Inflammatory macrophage treated with lipopolysaccharide for 1 hour (primary cell): ENCODE measurements at regions not wholly inside any gene's neighbourhood (a gene's known extent, or its start where the extent isn't known, plus 50 kb on each side); places are given as distances from the start of the nearest gene placed in this dataset.

Experiments used
- DNase-seq, 2 donors: peaks; one replicate each; pipeline ENCODE4 v3.0.0-alpha.2; 2020 to 2022

DNA sequence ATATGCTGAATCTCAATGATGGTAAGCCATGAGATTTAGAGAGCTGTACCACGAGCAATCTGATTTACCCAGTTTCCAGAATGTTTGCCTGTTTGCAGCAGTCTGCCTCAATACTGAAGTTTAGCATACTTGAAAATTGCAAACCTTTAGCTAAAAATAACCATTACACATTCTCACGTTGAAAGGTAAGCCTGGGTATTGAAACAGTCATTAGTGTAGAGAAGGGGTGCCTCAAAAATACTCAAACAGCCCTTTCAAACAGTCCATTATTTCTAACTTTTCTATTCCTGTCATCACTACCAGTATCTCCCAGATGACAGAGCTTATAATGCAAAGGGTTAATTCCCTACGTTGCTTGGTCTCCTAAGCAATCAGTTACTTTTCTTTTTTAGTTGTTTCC lies 111.8 kb upstream of the MBNL1 start:
- DNase-seq: no peak

DNA sequence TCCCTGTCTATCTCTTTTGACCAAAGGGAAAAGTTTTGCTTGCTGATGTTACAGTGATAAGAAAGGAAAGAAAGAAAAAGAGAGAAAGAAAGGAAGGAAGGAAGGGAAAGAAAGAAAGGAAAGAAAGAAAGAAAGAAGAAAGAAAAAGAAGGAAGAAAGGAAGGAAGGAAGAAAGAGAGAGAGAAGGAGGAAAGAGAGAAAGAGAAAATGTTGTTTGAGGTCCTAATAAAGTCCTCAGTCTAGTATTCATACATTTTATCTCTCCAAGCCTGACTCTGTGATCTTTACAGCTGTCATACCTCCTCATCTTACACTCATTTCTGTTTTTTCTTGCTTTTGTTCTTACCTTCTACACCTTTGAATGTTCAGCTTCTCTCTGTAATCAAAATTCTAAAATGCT lies 111.4 kb upstream of the MBNL1 start:
- DNase-seq: no peak

DNA sequence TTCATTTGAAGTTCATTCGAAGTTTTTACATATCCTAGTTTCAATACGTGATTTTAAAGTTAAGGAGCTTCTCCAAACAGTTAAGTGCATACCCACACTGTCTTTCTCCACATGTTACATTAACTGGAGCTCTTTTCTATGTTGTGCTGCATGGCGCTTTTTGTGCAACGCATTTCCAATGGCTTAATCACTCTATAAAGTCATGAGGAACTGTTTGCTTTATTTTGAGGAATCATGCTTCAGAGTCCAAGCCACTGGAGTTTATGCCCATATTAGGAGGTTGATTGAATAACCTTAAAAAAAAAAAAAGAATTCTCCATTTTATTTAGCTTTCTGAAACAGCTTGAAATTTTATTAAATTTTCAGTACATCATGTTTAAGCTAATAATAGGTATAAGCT lies 109.4 kb upstream of the MBNL1 start:
- peak; percentile 14 to 15 for DNase-seq

DNA sequence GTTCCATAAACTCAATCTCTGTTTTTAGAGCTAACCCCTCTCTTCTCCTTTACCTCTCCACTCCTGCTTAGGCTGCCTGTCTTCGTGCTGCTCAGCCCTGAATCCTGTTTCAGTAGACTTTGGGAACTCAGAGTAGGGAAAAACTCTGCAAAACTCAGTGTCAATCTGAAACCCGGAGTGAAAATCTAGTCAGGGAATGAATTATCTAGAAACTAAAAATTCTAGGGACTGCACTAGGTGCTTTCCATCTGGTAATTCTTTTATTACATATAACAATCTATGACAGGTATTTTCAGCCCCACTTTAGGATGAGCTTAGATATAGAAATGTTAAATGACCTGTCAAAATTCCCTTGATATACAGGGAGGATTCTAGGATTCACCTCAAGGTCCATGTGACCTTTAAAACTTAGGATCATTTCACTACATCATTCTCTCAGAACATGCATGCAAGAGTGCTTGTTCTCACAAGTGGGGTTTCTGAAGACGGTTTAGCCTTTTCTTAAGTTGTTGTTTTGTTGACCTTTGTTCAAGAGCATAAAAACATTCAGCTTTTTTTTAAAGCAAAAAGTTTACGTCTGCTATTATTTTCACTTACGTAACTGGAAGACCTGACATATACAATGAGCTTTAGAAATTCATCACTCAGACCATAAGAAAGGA lies 108.2 kb upstream of the MBNL1 start:
- DNase-seq: no peak

DNA sequence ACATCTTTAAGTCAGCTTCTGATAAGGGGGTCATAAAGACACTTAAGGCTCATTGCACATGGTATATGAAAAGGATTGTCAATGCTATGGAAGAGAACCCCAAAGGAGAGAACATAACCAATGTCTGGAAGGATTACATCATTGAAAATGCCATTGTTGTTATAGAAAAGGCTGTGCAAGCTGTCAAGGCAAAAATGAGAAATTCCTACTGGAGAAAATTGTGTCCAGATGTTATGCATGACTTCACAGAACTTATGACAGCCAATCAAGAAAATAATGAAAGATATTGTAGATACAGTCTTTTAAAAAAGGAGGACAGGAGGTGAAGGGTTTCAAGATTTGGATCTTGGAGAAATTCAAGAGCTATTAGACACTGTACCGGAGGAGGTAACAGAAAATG lies 96.3 kb upstream of the MBNL1 start:
- DNase-seq: no peak

DNA sequence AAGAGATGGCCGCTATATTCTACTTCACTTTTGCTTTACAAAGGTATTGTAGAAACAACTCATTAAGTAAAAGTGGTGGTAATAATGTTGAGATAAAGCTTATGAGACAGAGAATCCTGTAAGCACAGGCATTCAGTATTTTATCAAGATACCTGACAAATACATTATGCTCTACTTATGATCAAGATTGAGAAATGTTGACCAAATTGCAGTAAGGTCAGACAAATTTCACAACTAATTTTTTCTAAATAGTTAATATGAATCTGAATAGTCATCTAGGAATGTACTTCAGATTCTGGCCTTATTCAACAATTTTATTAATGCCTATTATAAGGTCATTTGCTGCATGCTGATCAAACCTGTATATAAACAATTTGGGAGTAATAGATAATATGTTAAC lies 95.1 kb upstream of the MBNL1 start:
- DNase-seq: no peak

DNA sequence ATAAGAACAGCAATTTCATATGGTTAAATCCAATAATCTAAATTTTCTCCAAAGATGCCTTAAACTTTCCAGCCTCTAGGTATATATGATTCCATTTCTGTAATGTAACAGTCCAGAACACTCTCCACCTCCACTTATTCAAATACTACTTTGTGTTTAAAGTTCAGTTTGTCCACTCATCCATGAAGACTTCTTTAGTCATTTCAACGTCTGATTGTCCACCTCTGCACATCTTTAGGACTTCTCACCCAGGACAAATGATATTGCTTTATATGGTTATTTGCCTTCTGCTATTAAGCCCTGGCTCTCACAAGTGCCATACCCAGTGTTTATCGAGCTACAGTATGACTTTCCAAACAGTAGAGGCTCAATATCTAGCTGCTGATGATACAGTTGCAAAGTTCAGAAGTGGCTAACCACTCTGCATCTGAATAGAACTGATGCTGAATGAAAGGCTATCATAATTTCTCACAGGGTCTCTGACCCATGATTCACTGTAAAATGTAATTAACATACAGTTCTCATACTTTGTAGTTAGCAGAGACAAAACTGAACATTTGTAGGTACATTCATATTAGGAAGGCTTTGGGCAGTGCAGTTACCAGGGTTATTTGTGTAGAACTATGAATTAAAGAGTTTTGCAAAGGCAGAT lies 93.7 kb upstream of the MBNL1 start:
- DNase-seq: no peak

DNA sequence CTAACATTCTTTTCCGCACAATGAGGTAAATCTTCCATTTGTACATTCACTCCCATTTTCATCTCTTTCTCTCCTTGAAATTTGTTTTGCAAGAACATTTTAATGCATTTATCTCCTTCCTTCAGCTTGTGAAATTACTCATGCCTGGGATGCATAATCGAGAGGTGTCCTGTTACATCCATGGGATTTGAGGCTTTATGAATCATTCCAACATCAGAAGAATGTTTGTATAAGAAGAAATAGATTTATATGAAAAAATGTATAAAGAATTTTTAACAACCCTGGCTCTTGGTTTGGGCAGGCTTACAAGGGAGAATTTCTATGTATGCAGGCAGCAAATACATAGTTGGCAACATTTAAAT lies 93.2 kb upstream of the MBNL1 start:
- no peak for DNase-seq

DNA sequence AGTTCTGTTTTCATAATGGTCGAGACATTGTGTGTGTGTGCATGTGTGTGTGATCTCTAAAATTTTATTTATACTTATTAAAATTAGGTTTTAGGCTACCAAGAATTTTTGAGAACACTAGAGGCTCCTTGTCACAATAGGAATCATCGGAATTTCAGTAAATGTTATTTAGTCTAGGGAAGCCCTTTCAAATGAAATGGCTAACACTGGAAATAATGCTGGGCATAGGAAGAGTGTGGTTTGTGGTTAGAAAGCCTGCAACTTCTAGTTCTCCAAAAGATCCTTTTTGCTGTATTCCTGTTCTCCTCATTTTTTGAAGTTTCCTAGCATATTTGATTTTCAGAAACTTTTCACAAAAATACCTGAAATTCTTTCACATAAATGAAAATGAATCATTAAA lies 92.5 kb upstream of the MBNL1 start:
- no peak for DNase-seq

DNA sequence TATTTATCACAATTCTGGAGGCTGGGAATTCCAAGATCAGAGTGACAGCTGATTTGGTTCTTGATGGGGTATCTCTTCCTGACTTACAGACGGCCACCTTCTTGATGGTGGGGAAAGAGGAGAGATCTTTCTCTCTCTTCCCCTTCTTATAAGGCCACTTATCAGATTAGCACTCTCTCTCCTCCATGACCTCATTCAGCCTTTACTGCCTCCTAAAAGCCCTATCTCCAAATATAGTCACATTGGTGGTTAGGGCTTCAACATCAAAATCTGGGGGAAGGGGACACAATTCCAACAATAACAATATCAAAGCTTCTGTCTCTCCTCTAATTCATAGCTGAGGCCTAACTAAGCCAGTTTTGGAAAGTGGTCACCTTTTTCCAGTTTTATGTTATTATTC lies 91.7 kb upstream of the MBNL1 start:
- DNase-seq: no peak

DNA sequence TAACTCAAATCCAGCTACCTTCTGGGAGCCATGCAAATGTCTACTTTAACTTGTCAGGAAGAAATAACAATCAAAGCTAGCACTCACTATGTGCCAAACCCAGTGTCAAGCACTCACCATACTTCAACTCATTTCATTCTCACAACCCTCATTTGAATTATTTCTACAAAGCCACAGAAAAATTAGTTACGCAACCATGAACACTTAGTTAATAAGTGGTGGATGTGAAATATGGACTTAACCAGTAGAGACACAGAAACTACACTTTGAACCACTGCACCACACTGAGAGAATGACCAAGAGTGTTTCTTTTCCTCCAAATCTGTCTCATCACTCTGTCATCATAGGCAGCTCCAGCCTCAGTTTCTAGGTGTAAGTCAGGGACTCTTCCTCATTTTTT lies 91.0 kb upstream of the MBNL1 start:
- DNase-seq: peak in 1 of 2 donors; percentile 52

DNA sequence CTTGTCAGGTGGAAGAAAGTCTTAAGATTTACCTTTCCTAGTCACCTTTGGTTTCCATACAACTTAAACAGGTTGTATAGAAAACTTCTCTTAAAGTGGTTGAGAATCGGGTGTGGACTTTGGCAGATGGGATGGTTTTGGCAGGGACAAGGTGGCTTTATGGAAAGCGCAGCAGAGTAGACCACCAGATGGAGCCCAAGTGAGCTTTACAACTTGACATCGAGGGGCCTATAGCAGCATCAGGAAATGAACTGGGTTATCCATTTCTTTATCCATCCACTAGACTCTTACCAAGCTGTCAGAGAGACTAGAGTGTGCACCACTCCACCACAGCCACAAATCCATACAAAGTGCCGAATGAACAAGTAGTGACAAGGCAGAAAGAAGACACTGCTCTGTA lies 85.3 kb upstream of the MBNL1 start:
- peak; percentile 32 to 53 for DNase-seq

DNA sequence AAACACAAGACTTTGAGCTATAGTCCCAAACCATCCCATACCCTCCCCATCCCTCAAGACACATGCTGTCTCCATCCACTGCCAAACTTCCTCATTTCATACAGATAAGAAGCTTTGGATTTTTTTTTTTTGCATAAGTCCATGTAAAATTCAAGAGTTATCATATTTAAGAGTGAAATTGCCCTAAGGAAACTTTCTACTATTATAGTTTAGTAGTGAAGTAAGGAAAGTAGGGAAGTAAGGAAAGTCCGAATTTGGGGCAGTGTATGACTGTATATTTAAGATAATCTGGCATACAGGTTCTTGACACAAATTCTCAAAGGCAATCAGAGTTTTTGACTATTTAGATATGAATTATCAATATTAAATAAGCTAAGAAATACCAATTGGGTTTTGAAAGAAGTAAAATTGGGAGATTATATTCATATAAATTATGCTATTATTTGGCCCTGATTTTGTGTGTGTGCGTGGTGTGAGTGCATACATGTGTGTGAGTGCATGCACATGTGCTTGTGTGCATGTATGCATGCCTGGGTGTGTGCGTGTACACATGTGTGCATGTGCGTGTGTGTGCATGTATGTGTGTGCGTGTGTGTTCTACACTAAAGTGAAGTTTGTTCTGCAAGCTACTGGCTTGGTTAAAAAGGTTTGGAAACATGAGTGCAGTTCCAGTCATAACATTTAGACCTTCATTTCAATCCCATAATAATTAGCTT lies 83.6 kb upstream of the MBNL1 start:
- DNase-seq: peak; percentile 62 to 73

DNA sequence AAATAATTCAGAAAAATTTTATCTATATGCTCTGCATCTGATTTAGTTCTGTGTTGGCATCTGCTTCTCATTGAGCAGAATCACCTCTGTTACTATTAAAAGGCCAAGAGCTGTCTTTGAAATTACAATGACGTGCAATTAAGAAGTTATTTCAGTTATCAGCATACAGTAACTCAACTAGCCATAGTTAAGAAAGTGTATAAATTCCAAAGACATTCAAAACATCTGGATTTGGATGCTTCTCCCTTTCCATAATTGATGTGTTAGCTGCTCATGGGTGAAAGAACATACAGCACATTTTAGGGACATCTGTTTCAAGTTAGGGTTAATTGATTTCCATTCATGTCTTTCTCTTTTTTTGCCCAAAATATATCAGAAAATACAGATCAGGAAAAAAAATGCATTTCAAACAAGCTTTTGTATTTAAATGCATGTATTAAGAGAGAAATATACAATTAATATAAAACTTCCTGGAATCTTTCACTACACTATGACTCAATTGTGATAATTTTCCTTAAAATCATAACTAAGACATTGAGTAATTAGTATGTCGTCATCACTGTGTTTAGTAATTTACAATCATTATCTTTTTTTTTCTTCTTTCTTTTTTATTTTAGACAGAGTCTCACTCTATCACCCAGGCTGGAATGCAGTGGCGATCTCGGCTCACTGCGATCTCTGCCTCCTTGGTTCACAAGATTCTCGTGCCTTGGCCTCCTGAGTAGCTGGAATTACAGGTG lies 82.7 kb upstream of the MBNL1 start:
- DNase-seq: peak; percentile 24 to 57

DNA sequence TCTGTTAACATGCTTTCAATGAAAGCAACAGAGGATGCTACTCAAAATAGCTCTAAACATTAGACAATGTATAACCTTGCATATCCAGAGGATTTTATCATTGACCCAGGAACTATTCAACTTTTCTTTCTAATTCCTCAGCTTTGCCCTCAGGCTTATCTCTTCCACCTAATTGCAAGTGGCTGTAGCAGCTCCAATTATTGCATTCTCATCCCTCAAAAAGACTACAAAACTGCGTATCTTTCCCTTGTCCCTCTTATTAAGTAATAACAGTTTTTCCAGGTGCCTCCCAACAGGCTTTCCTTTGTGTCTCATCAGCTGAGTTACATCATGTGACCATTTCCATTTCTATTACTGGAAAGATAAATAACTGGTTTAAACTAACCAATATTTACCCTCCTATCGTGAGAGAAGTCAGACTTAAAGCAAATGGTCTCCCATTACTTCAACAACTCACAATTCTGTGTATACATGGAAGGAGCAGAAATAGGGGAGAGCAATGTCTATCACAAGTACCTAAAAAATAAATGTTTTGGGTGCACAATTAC lies 78.0 kb upstream of the MBNL1 start:
- DNase-seq: no peak

DNA sequence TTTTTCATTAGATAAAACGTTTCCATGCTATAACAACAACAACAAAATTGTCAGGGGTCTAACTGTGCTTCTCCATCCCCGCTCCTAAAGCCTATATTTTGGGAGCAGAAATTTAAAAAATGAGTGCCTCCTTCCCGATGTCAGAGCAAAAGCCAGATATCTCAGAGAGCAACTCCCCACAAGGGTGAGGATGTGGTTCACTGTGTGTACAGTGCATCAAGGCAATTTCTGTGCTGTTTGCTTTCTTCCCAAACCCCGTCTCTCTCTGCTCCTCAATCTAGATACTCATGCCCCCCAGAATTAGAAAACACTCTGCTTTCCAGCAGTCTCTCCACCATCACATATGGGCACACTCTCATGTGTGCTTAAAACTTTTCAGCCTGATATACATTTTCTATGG lies 76.7 kb upstream of the MBNL1 start:
- no peak for DNase-seq

DNA sequence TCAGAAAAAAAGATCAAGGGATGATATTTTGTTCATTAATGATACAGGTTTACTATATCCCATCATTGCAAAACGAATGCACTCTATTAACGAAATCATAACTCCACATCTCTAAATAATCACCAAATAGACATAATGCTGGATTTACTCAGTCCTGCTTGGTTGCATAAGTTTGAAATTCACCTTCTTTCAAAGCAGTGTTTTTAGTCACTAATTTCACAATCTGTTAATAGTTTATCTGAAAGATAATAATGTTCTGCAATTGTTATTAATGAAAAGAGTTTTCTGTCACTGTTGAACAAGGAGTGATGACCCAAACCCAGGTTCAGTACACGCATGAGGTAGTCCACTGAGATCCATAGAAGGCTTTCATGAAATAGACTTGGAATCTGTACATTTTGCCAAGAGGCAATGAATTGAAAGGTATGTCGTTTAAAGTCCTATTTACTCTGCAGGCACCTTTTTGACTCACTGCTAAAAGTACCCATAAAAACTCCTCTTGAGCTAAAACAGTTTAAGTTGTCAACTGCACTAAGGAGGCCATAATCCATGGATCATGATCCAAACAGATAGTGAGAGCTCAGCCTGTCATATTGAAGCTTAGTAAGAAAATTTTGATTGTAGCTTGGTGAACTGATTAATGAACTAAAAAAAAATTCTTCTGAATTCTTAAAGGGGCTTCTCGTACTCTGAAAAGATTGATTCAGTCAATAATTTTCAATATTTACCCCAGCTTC lies 75.6 kb upstream of the MBNL1 start:
- DNase-seq: peak; percentile 59 to 66

DNA sequence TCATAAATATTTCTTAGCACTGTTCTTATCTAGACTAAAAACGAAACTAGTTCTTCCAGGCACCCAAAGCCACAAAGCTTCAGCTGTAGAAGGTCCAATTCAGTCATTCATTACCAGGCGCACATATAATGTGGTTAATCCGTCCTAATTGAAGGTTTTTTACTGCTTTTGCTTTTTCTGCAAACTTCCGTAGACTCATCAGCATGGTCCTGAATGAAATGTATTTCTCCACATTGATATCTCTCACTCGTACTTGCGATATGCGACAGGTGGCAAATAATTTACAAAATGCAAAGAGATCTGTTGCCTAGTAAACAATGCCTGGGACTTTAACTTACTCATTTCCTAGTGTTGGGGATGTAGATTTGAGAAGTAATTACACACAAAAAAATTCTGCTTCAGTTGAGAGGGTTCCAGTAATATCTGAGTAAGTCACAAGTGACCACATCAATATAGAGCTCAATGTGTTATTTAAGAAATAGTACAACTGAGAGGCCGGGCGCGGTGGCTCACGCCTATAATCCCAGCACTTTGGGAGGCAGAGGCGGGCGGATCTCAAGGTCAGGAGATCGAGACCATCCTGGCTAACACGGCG lies 75.0 kb upstream of the MBNL1 start:
- peak in 1 of 2 donors; percentile 47 for DNase-seq

DNA sequence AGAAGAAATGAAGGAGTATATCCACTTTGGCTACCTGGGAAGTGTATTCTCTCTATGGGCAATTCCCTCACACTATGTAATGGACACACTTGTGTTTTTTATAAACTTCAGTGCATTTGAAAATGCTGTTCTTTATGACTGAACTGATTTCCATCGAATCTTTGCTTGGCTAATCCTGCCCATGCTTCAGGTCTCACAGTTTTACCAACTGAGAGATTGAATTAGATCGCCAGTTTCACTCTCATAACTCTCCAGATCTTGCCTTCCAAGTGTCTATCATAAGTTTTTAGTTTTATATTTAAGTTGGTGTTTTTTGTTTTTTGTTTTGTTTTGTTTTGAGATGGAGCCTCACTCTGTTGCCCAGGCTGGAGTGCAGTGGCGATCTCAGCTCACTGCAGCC lies 73.5 kb upstream of the MBNL1 start:
- DNase-seq: no peak

DNA sequence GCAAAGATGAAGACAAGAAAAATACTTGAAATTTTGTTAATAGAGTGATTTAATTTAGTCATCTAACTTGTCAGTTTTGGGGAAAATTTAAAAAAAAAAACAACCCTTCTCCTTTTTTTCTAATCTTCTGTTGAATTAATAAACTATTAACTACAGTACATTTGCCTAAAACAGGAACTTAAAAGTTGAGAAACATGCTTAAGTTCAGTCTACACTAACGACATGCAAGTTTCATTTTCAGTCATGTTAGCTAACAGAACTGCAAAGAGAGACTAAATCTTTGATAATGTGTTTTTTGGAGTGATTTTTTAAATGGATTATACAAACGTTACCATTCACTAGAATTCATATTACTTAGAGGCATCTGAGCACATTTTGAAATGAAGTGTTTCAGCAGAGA lies 71.9 kb upstream of the MBNL1 start:
- DNase-seq: peak; percentile 80 to 84

DNA sequence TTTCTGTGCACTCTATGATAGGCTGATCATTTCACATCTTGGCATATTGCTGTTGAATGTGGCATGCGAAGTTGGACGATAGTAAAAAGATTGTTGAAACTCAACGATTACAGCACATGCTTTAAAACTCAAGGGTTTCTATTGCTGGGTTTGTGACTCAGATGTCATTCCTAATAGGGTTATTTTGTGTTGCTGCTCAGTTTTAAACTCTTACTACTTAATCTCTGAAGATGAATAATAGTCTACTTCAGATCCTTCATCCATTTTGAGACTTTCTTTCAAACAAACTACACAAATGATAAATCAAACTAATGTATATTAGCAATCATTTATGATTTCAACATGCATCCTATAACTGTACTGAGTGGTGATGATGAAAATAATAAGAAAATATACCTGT lies 71.3 kb upstream of the MBNL1 start:
- DNase-seq: peak; percentile 53 to 62

DNA sequence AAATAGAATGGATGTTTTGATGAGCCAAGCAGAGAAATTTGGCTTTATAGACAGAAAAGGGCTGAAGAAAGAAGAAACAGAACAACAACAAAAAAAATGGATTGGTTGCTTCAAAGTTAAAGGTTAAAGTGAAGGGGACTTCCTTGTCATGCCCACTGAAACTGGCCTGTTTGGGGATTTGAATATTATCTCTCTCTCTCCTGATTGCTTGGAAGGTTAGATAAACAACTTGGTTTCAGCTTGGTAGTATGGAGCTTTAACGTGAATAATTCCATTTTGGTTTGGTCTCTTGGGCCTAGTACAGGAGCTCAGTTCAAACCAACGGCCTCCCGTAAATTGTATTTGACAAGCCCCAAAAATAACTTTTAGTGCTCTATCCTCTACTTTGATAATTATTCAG lies 70.8 kb upstream of the MBNL1 start:
- peak in 1 of 2 donors; percentile 35 for DNase-seq
